Left colon (tissue), 2 donors: ENCODE measurements at regions not wholly inside any gene's neighbourhood (a gene's known extent, or its start where the extent isn't known, plus 50 kb on each side); places are given as distances from the start of the nearest gene placed in this dataset.

Experiments
- ATAC-seq: fragments of 200-7000 bp; cut with Tn5 transposase; one replicate; pipeline ENCODE4 v1.9.1; 2020; ENCODE audit warnings: mild to moderate bottlenecking, moderate library complexity
- DNase-seq, 2 donors: peaks; one replicate each; pipeline ENCODE4 v3.0.0-alpha.2; 2020
- intact Hi-C, 2 donors: fragments of 100-400 bp; cut with DNase I in 1 of 2; cut with micrococcal nuclease in 1 of 2; formaldehyde crosslinking; loops; one replicate each; pipeline versions ENCODE4 v1.11.2 to v1.14.0; 2022; cut with DNase I, micrococcal nuclease
- donor health status: DM: no; HTN: no; CAD: no.
- donor health status: DM: yes; HTN: yes; CAD: no.

- intact Hi-C loops, result no loop called here
- DNase-seq, result no peak
- ATAC-seq, result no peak
These were observed 1662.4 kb upstream of the ACO1 start for GRCh38 chr9:30722065-30722464.

- intact Hi-C loops, result no loop called here
- no peak for DNase-seq
- ATAC-seq, result no peak
These were observed 1660.8 kb upstream of the ACO1 start for GRCh38 chr9:30723656-30724055.

- intact Hi-C loops, result no loop called here
- DNase-seq, result no peak
- ATAC-seq, result no peak
These were observed 1652.4 kb upstream of the ACO1 start for GRCh38 chr9:30732060-30732459.

- no peak for ATAC-seq
- no peak for DNase-seq
- intact Hi-C loops, result no loop called here
These were observed 1639.6 kb upstream of the ACO1 start for GRCh38 chr9:30744871-30745270.

GRCh38 chr9:30746589-30746988 lies 1637.9 kb upstream of the ACO1 start:
- DNase-seq (no peak), ATAC-seq (no peak)
- intact Hi-C loops, result no loop called here

- DNase-seq (no peak), ATAC-seq (no peak)
- intact Hi-C loops, result no loop called here
These were observed 1626.7 kb upstream of the ACO1 start for GRCh38 chr9:30757723-30758122.

- no peak for DNase-seq
- intact Hi-C loops, result no loop called here
- no peak for ATAC-seq
These were observed 1625.6 kb upstream of the ACO1 start for GRCh38 chr9:30758726-30759446.

- ATAC-seq, result no peak
- intact Hi-C loops, result no loop called here
- no peak for DNase-seq
These were observed 1619.1 kb upstream of the ACO1 start for GRCh38 chr9:30765318-30765717.

- ATAC-seq, result no peak
- DNase-seq, result no peak
- intact Hi-C loops, result no loop called here
These were observed 1613.2 kb upstream of the ACO1 start for GRCh38 chr9:30771163-30771708.

- intact Hi-C loops, result no loop called here
- no peak for ATAC-seq
These were observed 1612.7 kb upstream of the ACO1 start for GRCh38 chr9:30771760-30772159.

GRCh38 chr9:30773427-30773826 lies 1611.0 kb upstream of the ACO1 start:
- ATAC-seq (no peak), DNase-seq (no peak)
- intact Hi-C loops, result no loop called here

More at GRCh38 chr9:30771760-30772159, 1612.7 kb upstream of the ACO1 start:
- DNase-seq, result no peak

- DNase-seq, result no peak
- intact Hi-C loops, result no loop called here
These were observed 1610.1 kb upstream of the ACO1 start for GRCh38 chr9:30774326-30774725.

GRCh38 chr9:30775236-30775635 lies 1609.2 kb upstream of the ACO1 start:
- no peak for ATAC-seq
- intact Hi-C loops, result no loop called here
- no peak for DNase-seq

More at GRCh38 chr9:30774326-30774725, 1610.1 kb upstream of the ACO1 start:
- ATAC-seq, result no peak

- DNase-seq (no peak), ATAC-seq (no peak)
- intact Hi-C loops, result no loop called here
These were observed 1587.7 kb upstream of the ACO1 start for GRCh38 chr9:30796764-30797163.

GRCh38 chr9:30799527-30800101 lies 1584.8 kb upstream of the ACO1 start:
- intact Hi-C loops, result no loop called here
- DNase-seq (no peak), ATAC-seq (no peak)

GRCh38 chr9:30800421-30800820 lies 1584.0 kb upstream of the ACO1 start:
- intact Hi-C loops, result no loop called here
- ATAC-seq (no peak), DNase-seq (no peak)

- no peak for DNase-seq
- ATAC-seq, result no peak
- intact Hi-C loops, result no loop called here
These were observed 1571.6 kb upstream of the ACO1 start for GRCh38 chr9:30812821-30813220.

GRCh38 chr9:30815585-30815984 lies 1568.9 kb upstream of the ACO1 start:
- intact Hi-C loops, result no loop called here
- DNase-seq, result no peak
- ATAC-seq, result no peak

- DNase-seq (no peak), ATAC-seq (no peak)
- intact Hi-C loops, result no loop called here
These were observed 1539.3 kb upstream of the ACO1 start for GRCh38 chr9:30845136-30845535.

- no peak for ATAC-seq
- DNase-seq, result no peak
- intact Hi-C loops, result no loop called here
These were observed 1537.8 kb upstream of the ACO1 start for GRCh38 chr9:30846651-30847050.

GRCh38 chr9:30851600-30851999 lies 1532.8 kb upstream of the ACO1 start:
- DNase-seq (no peak), ATAC-seq (no peak)
- intact Hi-C loops, result no loop called here
